Smooth muscle cell (in vitro differentiated cells): ENCODE measurements at regions not wholly inside any gene's neighbourhood (a gene's known extent, or its start where the extent isn't known, plus 50 kb on each side); places are given as distances from the start of the nearest gene placed in this dataset.
A peak's percentile ranks its signal among the peaks of the same experiment; 100 is the strongest.

Experiments
- DNase-seq: peaks from one replicate; lab custom pipeline; 2025; ENCODE audit not compliant: unreplicated experiment; lab: John Stamatoyannopoulos, UW
- H2AFZ ChIP-seq: fragments of 200-600 bp; sonication (generic); 2 replicates; pipeline ENCODE4 v1.6.0; 2016; ENCODE audit warnings: antibody characterized with exemption, low read depth, mild to moderate bottlenecking
- H3F3A ChIP-seq: fragments of 200-600 bp; sonication (generic); 2 replicates; pipeline ENCODE4 v1.6.0; 2017; ENCODE audit warnings: antibody characterized with exemption, low read depth
- H3K27ac ChIP-seq: fragments of 200-600 bp; sonication (generic); 2 replicates; pipeline ENCODE4 v1.5.1; 2016; ENCODE audit warnings: low read depth, mild to moderate bottlenecking
- H3K27me3 ChIP-seq: fragments of 200-600 bp; sonication (generic); 2 replicates; pipeline ENCODE4 v1.6.1; 2016; ENCODE audit warnings: low read depth, mild to moderate bottlenecking
- H3K36me3 ChIP-seq: fragments of 200-600 bp; sonication (generic); 2 replicates; pipeline ENCODE4 v1.5.1; 2016; ENCODE audit warnings: low read depth
- H3K4me1 ChIP-seq: fragments of 200-600 bp; sonication (generic); 2 replicates; pipeline ENCODE4 v1.5.1; 2016; ENCODE audit warnings: low read depth
- H3K4me2 ChIP-seq: fragments of 200-600 bp; sonication (generic); 2 replicates; pipeline ENCODE4 v1.6.0; 2016; ENCODE audit warnings: mild to moderate bottlenecking
- H3K4me3 ChIP-seq: fragments of 200-600 bp; sonication (generic); 2 replicates; pipeline ENCODE4 v1.5.1; 2016; ENCODE audit warnings: mild to moderate bottlenecking
- H3K79me2 ChIP-seq: fragments of 200-600 bp; sonication (generic); 2 replicates; pipeline ENCODE4 v1.6.0; 2016; ENCODE audit warnings: low read depth, mild to moderate bottlenecking
- H3K9ac ChIP-seq: fragments of 200-600 bp; sonication (generic); 2 replicates; pipeline ENCODE4 v1.6.0; 2016; ENCODE audit warnings: low read depth
- H3K9me3 ChIP-seq: fragments of 200-600 bp; sonication (generic); replicated peaks from 2 replicates; pipeline ENCODE4 v1.5.1; 2016; ENCODE audit warnings: low read depth
- H4K20me1 ChIP-seq: fragments of 200-600 bp; sonication (generic); 2 replicates; pipeline ENCODE4 v1.6.0; 2016; ENCODE audit warnings: low read depth
- CTCF ChIP-seq: fragments of 200-600 bp; sonication (generic); IDR thresholded peaks from 2 replicates; pipeline ENCODE4 v1.5.1; 2017; ENCODE audit warnings: borderline replicate concordance, mild to moderate bottlenecking, antibody characterized with exemption; ENCODE audit not compliant: insufficient read depth, poor library complexity, severe bottlenecking
- WGBS: methylation state at CpG from one replicate; pipeline ENCODE4 v1.1.7; 2016; ENCODE audit warnings: low lambda C conversion rate; 5-methylcytosine and 5-hydroxymethylcytosine counted together

DNA sequence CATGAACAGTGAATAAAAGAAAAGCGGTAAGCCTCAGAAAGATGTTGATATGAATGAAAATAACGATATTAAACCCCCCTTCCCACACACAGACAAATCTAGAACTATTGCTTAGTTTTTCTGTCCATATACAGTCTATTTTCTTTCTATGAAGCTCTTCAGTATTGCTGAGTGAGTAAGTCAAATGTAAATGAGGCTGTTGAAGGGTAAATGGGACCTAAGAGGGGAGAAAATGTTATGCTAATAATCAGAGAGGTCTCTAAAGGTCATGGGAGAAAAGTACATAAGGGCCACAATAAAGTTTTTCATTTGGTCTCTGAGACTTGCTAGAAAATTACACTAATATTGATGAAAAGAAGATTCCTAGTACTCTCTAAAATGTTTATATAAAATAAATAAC lies 56.2 kb downstream of the PABPC4L start:
- Histone ChIP-seq H3K4me3 (no peak overlapping the region), H3K9me3 (no peaks in the 10 kb centered on the region), H3K27me3 (no peaks in the 10 kb centered on the region), H3K9ac (no peak overlapping the region), H3K36me3 (no peaks in the 10 kb centered on the region), H3K27ac (no peak overlapping the region), H3K4me2 (no peak overlapping the region), H3F3A (no peaks in the 10 kb centered on the region), H2AFZ (peak overlapping the region; percentile 16), H3K79me2 (no peaks in the 10 kb centered on the region), H4K20me1 (no peaks in the 10 kb centered on the region), H3K4me1 (no peaks in the 10 kb centered on the region)
- TF ChIP-seq CTCF, result no peak
- WGBS, result 27% methylated on average over 2 of the region's 2 CpGs
- no peak for DNase-seq

GRCh38 chr4:134144337-134144736 lies 57.3 kb downstream of the PABPC4L start:
- Histone ChIP-seq H3K9me3 (no peaks in the 10 kb centered on the region), H3K4me3 (no peak overlapping the region), H2AFZ (no peak overlapping the region), H3K4me2 (no peak overlapping the region), H3K27ac (no peak overlapping the region), H3K36me3 (no peaks in the 10 kb centered on the region), H3K4me1 (no peaks in the 10 kb centered on the region), H3F3A (no peaks in the 10 kb centered on the region), H3K9ac (no peak overlapping the region), H4K20me1 (no peaks in the 10 kb centered on the region), H3K27me3 (no peaks in the 10 kb centered on the region), H3K79me2 (no peaks in the 10 kb centered on the region)
- TF ChIP-seq CTCF, result no peak
- WGBS, result 81% methylated on average over 2 of the region's 2 CpGs
- no peak for DNase-seq

GRCh38 chr4:134141728-134142127 lies 59.9 kb downstream of the PABPC4L start:
- H3F3A ChIP-seq, result no peaks in the 10 kb centered on the region
- no peaks in the 10 kb centered on the region for H3K4me1 ChIP-seq
- DNase-seq, result no peak
- peak overlapping the region; percentile 67 for H2AFZ ChIP-seq
- TF ChIP-seq CTCF, result no peak
- no peak overlapping the region for H3K27ac ChIP-seq
- no peaks in the 10 kb centered on the region for H3K27me3 ChIP-seq
- no peak overlapping the region for H3K9ac ChIP-seq
- whole genome bisulfite sequencing, result 57% methylated on average over 2 of the region's 2 CpGs
- no peaks in the 10 kb centered on the region for H3K79me2 ChIP-seq
- no peak overlapping the region for H3K4me2 ChIP-seq
- no peaks in the 10 kb centered on the region for H3K9me3 ChIP-seq
- no peaks in the 10 kb centered on the region for H4K20me1 ChIP-seq
- H3K36me3 ChIP-seq, result no peaks in the 10 kb centered on the region
- no peak overlapping the region for H3K4me3 ChIP-seq

GRCh38 chr4:134139188-134139587 lies 62.4 kb downstream of the PABPC4L start:
- H4K20me1 ChIP-seq, result no peaks in the 10 kb centered on the region
- 76% methylated on average over 1 of the region's 1 CpG for WGBS
- no peaks in the 10 kb centered on the region for H3F3A ChIP-seq
- H3K27me3 ChIP-seq, result no peaks in the 10 kb centered on the region
- no peak overlapping the region for H2AFZ ChIP-seq
- H3K79me2 ChIP-seq, result no peaks in the 10 kb centered on the region
- H3K36me3 ChIP-seq, result no peaks in the 10 kb centered on the region
- H3K27ac ChIP-seq, result no peak overlapping the region
- TF ChIP-seq CTCF, result no peak
- no peaks in the 10 kb centered on the region for H3K4me1 ChIP-seq
- no peaks in the 10 kb centered on the region for H3K9me3 ChIP-seq
- no peak for DNase-seq
- H3K9ac ChIP-seq, result no peak overlapping the region
- no peak overlapping the region for H3K4me2 ChIP-seq
- no peak overlapping the region for H3K4me3 ChIP-seq
